ENCODE measurements at regions not wholly inside any gene's neighbourhood (a gene's known extent, or its start where the extent isn't known, plus 50 kb on each side); places are given as distances from the start of the nearest gene placed in this dataset.

GRCh38 chr11:97157221-97157740 lies 767.5 kb downstream of the JRKL start:
- H3K27ac ChIP-seq (ENCODE audit: low read length in 2 of 2) = no peak overlapping the region
- TF ChIP-seq EZH2 (IDR thresholded peaks at IDR 0.05; ENCODE audit: borderline replicate concordance, insufficient read depth, low read depth, low read length, poor library complexity, severe bottlenecking) = no peak
- no peak for TF ChIP-seq CTCF (IDR thresholded peaks at IDR 0.05)
- ATAC-seq (ENCODE audit: low read depth) (no peak), DNase-seq (no peak)
- Mint-ChIP-seq H3K27ac (no peak overlapping the region), H3K4me3 (no peak overlapping the region), H3K27me3 (no peaks in the 10 kb centered on the region), H3K4me1 (no peaks in the 10 kb centered on the region), H3K9me3 (ENCODE audit: insufficient read depth) (no peaks in the 10 kb centered on the region)
- WGBS (ENCODE audit: insufficient coverage) = no CpG with 5 or more reads among the region's 2 CpGs
- ChIA-PET POLR2A (no interaction called here), CTCF (no interaction called here)
- intact Hi-C loops (cut with micrococcal nuclease) = no loop called here
- H3K36me3 ChIP-seq (replicated peaks in 1 of 2; ENCODE audit: control extremely low read depth in 1 of 2, control insufficient read depth in 1 of 2, extremely low read depth in 1 of 2, insufficient read depth in 2 of 2, low read length in 1 of 2) = no peaks in the 10 kb centered on the region
- H3K4me1 ChIP-seq (ENCODE audit: control insufficient read depth in 2 of 2, insufficient read depth in 2 of 2, low read length in 2 of 2) = no peaks in the 10 kb centered on the region
- no peak overlapping the region for H2AFZ ChIP-seq (ENCODE audit: insufficient read depth, low read depth, low read length, poor library complexity, severe bottlenecking)
- H3K4me2 ChIP-seq (replicated peaks; ENCODE audit: low read depth, low read length, poor library complexity, severe bottlenecking) = no peak overlapping the region
- no peak overlapping the region for H3K4me3 ChIP-seq (ENCODE audit: control extremely low read depth in 1 of 5, extremely low read depth in 1 of 5, insufficient read depth in 1 of 5, low read depth in 2 of 5, low read length in 4 of 5)
- no peaks in the 10 kb centered on the region for H3K9me3 ChIP-seq (ENCODE audit: control extremely low read depth in 1 of 3, control insufficient read depth in 2 of 3, insufficient read depth in 1 of 3, low read length in 2 of 3)
- no peaks in the 10 kb centered on the region for H4K20me1 ChIP-seq (ENCODE audit: control insufficient read depth, insufficient read depth, low read length, poor library complexity, severe bottlenecking)
- H3K79me2 ChIP-seq (ENCODE audit: control insufficient read depth, insufficient read depth, low read length) = no peaks in the 10 kb centered on the region
- no peak overlapping the region for H3K9ac ChIP-seq (ENCODE audit: low read length)
- H3K27me3 ChIP-seq (replicated peaks in 1 of 4; ENCODE audit: control extremely low read depth in 1 of 4, control insufficient read depth in 3 of 4, insufficient read depth in 4 of 4, low read length in 3 of 4) = no peaks in the 10 kb centered on the region

GRCh38 chr11:97158243-97158642 lies 768.4 kb downstream of the JRKL start:
- no peak overlapping the region for H3K27ac Mint-ChIP-seq
- H3K27ac ChIP-seq (ENCODE audit: low read length in 2 of 2) = no peak overlapping the region
- POLR2A ChIA-PET = no interaction called here
- no peak overlapping the region for H2AFZ ChIP-seq (ENCODE audit: insufficient read depth, low read depth, low read length, poor library complexity, severe bottlenecking)
- no peaks in the 10 kb centered on the region for H3K4me1 Mint-ChIP-seq
- H3K9ac ChIP-seq (ENCODE audit: low read length) = no peak overlapping the region
- no peak overlapping the region for H3K4me3 Mint-ChIP-seq
- no peaks in the 10 kb centered on the region for H3K9me3 Mint-ChIP-seq (ENCODE audit: insufficient read depth)
- no peak overlapping the region for H3K4me2 ChIP-seq (replicated peaks; ENCODE audit: low read depth, low read length, poor library complexity, severe bottlenecking)
- WGBS (ENCODE audit: insufficient coverage) = no CpG with 5 or more reads among the region's 5 CpGs
- H3K36me3 ChIP-seq (replicated peaks in 1 of 2; ENCODE audit: control extremely low read depth in 1 of 2, control insufficient read depth in 1 of 2, extremely low read depth in 1 of 2, insufficient read depth in 2 of 2, low read length in 1 of 2) = no peaks in the 10 kb centered on the region
- no peaks in the 10 kb centered on the region for H3K27me3 ChIP-seq (replicated peaks in 1 of 4; ENCODE audit: control extremely low read depth in 1 of 4, control insufficient read depth in 3 of 4, insufficient read depth in 4 of 4, low read length in 3 of 4)
- no peaks in the 10 kb centered on the region for H3K4me1 ChIP-seq (ENCODE audit: control insufficient read depth in 2 of 2, insufficient read depth in 2 of 2, low read length in 2 of 2)
- no peak for TF ChIP-seq EZH2 (IDR thresholded peaks at IDR 0.05; ENCODE audit: borderline replicate concordance, insufficient read depth, low read depth, low read length, poor library complexity, severe bottlenecking)
- no peak for TF ChIP-seq CTCF (IDR thresholded peaks at IDR 0.05)
- H3K9me3 ChIP-seq (ENCODE audit: control extremely low read depth in 1 of 3, control insufficient read depth in 2 of 3, insufficient read depth in 1 of 3, low read length in 2 of 3) = no peaks in the 10 kb centered on the region
- no peaks in the 10 kb centered on the region for H3K27me3 Mint-ChIP-seq
- ATAC-seq (ENCODE audit: low read depth) = no peak
- no peaks in the 10 kb centered on the region for H3K79me2 ChIP-seq (ENCODE audit: control insufficient read depth, insufficient read depth, low read length)
- no peak for DNase-seq
- no peak overlapping the region for H3K4me3 ChIP-seq (ENCODE audit: control extremely low read depth in 1 of 5, extremely low read depth in 1 of 5, insufficient read depth in 1 of 5, low read depth in 2 of 5, low read length in 4 of 5)
- intact Hi-C loops (cut with micrococcal nuclease) = no loop called here
- H4K20me1 ChIP-seq (ENCODE audit: control insufficient read depth, insufficient read depth, low read length, poor library complexity, severe bottlenecking) = no peaks in the 10 kb centered on the region
- CTCF ChIA-PET = no interaction called here
